Activated T-helper 17 cell treated with anti-CD3 and anti-CD28 coated beads, Interleukin-2, amount 50 U/mL, for 72 hours (primary cell): ENCODE measurements at regions not wholly inside any gene's neighbourhood (a gene's known extent, or its start where the extent isn't known, plus 50 kb on each side); places are given as distances from the start of the nearest gene placed in this dataset.
"Not testable (repeated sequence)": the region's sequence is repeated elsewhere in the genome, so short reads cannot be mapped to it uniquely, and the experiment has no call there.

Experiments
- ATAC-seq: fragments of 150-1000 bp; cut with Tn5 transposase; replicated peaks from 2 replicates; pipeline ENCODE4 v1.10.0; 2021; ENCODE audit warnings: mild to moderate bottlenecking, moderate library complexity
- H3K27ac Mint-ChIP-seq: one replicate; pipeline ENCODE4 v1.8.0; 2022; ENCODE audit warnings: mixed read lengths
- H3K27me3 Mint-ChIP-seq: one replicate; pipeline ENCODE4 v1.8.0; 2022; ENCODE audit warnings: mixed read lengths
- H3K36me3 Mint-ChIP-seq: one replicate; pipeline ENCODE4 v1.8.0; 2022; ENCODE audit warnings: low read depth, mild to moderate bottlenecking, mixed read lengths
- H3K4me1 Mint-ChIP-seq: one replicate; pipeline ENCODE4 v1.8.0; 2022; ENCODE audit warnings: mixed read lengths
- H3K4me3 Mint-ChIP-seq: one replicate; pipeline ENCODE4 v1.8.0; 2022; ENCODE audit warnings: mild to moderate bottlenecking, mixed read lengths
- H3K9me3 Mint-ChIP-seq: one replicate; pipeline ENCODE4 v1.8.0; 2022; ENCODE audit warnings: mixed read lengths

- Mint-ChIP-seq H3K9me3 (peaks cover 9% of the 10 kb centered on the region), H3K4me1 (no peaks in the 10 kb centered on the region), H3K27me3 (peaks cover 10% of the 10 kb centered on the region), H3K4me3 (no peak overlapping the region), H3K27ac (no peak overlapping the region), H3K36me3 (no peaks in the 10 kb centered on the region)
- ATAC-seq: no peak
Measured at GRCh38 chr14:37972941-37973887, 234.5 kb upstream of the SSTR1 start.

GRCh38 chr14:37974421-37974820, 233.3 kb upstream of the SSTR1 start:
- Mint-ChIP-seq H3K4me1 (no peaks in the 10 kb centered on the region), H3K27me3 (peaks cover 10% of the 10 kb centered on the region), H3K4me3 (no peak overlapping the region), H3K9me3 (peaks cover 9% of the 10 kb centered on the region), H3K36me3 (no peaks in the 10 kb centered on the region), H3K27ac (no peak overlapping the region)
- no peak for ATAC-seq

GRCh38 chr14:37977481-37977880, 230.2 kb upstream of the SSTR1 start:
- ATAC-seq: no peak
- no peak overlapping the region for H3K4me3 Mint-ChIP-seq
- H3K9me3 Mint-ChIP-seq: peaks cover 20% of the 10 kb centered on the region
- H3K27me3 Mint-ChIP-seq: peaks cover 10% of the 10 kb centered on the region
- H3K4me1 Mint-ChIP-seq: no peaks in the 10 kb centered on the region
- no peaks in the 10 kb centered on the region for H3K36me3 Mint-ChIP-seq
- no peak overlapping the region for H3K27ac Mint-ChIP-seq

GRCh38 chr14:37985826-37986470, 221.8 kb upstream of the SSTR1 start:
- Mint-ChIP-seq H3K4me1 (no peaks in the 10 kb centered on the region), H3K27ac (no peak overlapping the region), H3K9me3 (peaks cover 11% of the 10 kb centered on the region), H3K27me3 (no peaks in the 10 kb centered on the region), H3K4me3 (no peak overlapping the region), H3K36me3 (no peaks in the 10 kb centered on the region)
- no peak for ATAC-seq

- no peak for ATAC-seq
- H3K4me3 Mint-ChIP-seq: no peak overlapping the region
- no peaks in the 10 kb centered on the region for H3K36me3 Mint-ChIP-seq
- no peak overlapping the region for H3K27ac Mint-ChIP-seq
- H3K4me1 Mint-ChIP-seq: no peaks in the 10 kb centered on the region
- no peaks in the 10 kb centered on the region for H3K27me3 Mint-ChIP-seq
- H3K9me3 Mint-ChIP-seq: no peaks in the 10 kb centered on the region
Measured at GRCh38 chr14:37988472-37988871, 219.2 kb upstream of the SSTR1 start.

DNA sequence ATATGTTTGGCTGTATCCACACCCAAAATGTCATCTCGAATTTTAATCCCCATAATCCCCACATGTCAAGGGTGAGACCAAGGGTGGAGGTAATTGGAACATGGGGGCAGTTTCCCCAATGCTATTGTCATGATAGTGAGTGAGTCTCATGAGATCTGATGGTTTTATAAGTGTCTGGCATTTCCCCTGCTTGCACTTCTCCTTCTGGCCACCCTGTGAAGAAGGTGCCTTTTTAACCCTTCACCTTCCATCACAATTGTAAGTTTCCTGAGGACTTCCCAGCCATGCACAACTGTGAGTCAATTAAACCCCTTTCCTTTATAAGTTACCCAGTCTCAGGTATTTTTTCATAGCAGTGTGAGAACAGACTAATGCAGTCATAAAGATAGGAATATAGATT, 216.7 kb upstream of the SSTR1 start:
- ATAC-seq: no peak
- Mint-ChIP-seq H3K27ac (no peak overlapping the region), H3K4me3 (no peak overlapping the region), H3K4me1 (no peaks in the 10 kb centered on the region), H3K36me3 (no peaks in the 10 kb centered on the region), H3K9me3 (peaks cover 3% of the 10 kb centered on the region), H3K27me3 (no peaks in the 10 kb centered on the region)

DNA sequence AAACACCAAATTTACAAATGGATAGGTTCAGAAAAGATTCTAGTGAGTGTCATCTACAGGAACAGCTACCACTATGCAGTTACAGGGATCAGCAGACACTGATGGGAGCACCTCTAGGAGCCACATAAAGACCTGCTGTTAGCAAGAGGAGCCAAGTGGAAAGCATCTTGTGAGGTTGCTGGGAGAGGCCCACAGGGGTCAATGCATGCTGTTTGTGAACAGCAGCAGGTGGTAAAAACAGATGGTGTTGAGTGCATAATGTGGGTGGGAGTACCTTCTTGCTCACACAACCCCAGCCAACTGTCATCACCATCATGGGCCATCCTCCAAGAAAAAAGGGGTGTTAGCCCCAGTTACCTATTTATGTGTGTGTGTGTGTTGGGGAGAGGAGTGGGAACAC, 215.2 kb upstream of the SSTR1 start:
- Mint-ChIP-seq H3K9me3 (peaks cover 3% of the 10 kb centered on the region), H3K4me1 (no peaks in the 10 kb centered on the region), H3K27ac (no peak overlapping the region), H3K4me3 (no peak overlapping the region), H3K36me3 (no peaks in the 10 kb centered on the region), H3K27me3 (no peaks in the 10 kb centered on the region)
- ATAC-seq: no peak

DNA sequence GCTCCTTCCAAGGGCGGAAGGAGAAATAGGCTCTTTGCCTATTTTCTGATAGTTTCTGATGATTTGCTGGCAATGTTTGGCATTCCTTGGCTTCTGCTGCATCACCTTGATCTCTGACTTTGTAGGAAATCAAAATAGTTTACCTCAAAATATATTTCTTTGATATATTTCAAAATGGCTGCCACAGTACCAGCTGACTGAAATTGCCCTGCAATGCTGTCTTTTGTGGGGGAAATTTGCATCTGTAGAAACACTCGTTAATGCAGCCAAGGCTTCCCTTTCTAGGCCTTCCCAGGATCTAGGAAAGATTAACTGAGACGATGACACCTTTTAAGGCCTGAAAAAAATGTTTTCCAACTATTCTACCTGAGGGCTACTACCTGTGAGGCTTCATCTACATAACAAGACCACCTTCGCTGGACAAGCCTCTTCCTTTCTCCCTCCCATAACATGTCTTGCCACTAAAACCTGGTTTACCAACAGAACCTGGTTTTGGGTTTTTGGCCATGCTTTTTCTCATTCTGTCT, 212.8 kb upstream of the SSTR1 start:
- H3K4me1 Mint-ChIP-seq: no peaks in the 10 kb centered on the region
- no peaks in the 10 kb centered on the region for H3K27me3 Mint-ChIP-seq
- no peak for ATAC-seq
- H3K36me3 Mint-ChIP-seq: no peaks in the 10 kb centered on the region
- no peak overlapping the region for H3K4me3 Mint-ChIP-seq
- H3K9me3 Mint-ChIP-seq: peaks cover 3% of the 10 kb centered on the region
- no peak overlapping the region for H3K27ac Mint-ChIP-seq

DNA sequence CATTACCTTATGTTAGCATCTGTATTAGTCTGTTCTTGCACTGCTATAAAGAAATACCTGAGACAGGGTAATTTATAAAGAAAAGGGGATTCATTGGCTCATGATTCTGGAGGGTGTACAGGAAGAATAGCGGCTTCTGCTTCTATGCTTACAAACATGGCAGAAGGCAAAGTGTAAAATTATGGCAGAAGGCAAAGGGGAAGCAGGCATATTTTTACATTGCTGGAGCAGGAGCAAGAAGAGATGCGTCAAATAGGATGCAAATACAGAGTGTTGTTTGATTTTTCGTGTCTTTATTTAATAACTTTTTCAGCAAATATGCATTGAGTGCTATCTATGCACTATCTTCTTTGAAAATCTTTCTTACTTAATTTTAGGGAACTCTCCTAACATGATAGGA, 210.7 kb upstream of the SSTR1 start:
- H3K4me1 Mint-ChIP-seq: no peaks in the 10 kb centered on the region
- ATAC-seq: no peak
- no peak overlapping the region for H3K4me3 Mint-ChIP-seq
- H3K27me3 Mint-ChIP-seq: no peaks in the 10 kb centered on the region
- H3K9me3 Mint-ChIP-seq: peaks cover 3% of the 10 kb centered on the region
- no peaks in the 10 kb centered on the region for H3K36me3 Mint-ChIP-seq
- no peak overlapping the region for H3K27ac Mint-ChIP-seq

DNA sequence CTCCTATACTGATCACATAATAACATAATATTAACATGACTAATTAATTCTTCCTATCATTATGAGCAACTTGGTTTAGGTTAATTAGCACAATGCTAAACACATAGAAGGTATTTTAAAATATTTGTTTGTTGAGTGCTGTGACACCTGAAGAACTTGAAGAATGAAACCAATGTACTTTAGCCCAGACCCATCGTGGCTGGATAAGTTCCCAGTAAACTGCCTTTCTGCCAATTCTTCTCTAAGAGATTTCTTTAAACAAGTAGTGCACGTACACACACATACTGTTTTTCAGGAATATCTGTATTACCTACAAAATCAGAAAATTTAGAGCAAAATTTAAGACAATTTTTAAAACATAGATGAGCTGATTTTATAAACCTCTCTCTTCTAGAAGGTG, 207.4 kb upstream of the SSTR1 start:
- Mint-ChIP-seq H3K36me3 (no peaks in the 10 kb centered on the region), H3K4me1 (no peaks in the 10 kb centered on the region), H3K9me3 (no peaks in the 10 kb centered on the region), H3K27me3 (no peaks in the 10 kb centered on the region), H3K4me3 (no peak overlapping the region), H3K27ac (no peak overlapping the region)
- no peak for ATAC-seq

DNA sequence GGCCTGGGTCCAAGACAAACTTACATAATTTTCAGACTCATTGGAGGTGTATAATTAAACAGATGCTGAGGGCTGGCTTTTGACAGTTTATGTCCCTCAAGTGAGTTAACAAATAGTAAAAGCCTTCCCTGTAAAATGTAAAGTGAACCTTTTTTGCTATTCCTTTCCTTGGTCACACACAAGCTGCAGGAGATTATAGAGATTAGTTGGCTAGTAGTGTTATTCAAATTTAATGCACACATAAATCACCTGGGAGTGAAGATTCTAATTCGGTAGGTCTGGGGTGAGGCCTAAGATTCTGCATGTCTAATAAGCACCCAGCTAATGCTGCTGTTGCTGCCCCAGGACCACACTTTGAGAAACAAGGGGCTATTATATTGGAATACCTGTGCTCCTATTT, 206.2 kb upstream of the SSTR1 start:
- no peaks in the 10 kb centered on the region for H3K27me3 Mint-ChIP-seq
- no peak overlapping the region for H3K4me3 Mint-ChIP-seq
- no peak for ATAC-seq
- H3K27ac Mint-ChIP-seq: no peak overlapping the region
- H3K9me3 Mint-ChIP-seq: no peaks in the 10 kb centered on the region
- H3K36me3 Mint-ChIP-seq: no peaks in the 10 kb centered on the region
- H3K4me1 Mint-ChIP-seq: no peaks in the 10 kb centered on the region

DNA sequence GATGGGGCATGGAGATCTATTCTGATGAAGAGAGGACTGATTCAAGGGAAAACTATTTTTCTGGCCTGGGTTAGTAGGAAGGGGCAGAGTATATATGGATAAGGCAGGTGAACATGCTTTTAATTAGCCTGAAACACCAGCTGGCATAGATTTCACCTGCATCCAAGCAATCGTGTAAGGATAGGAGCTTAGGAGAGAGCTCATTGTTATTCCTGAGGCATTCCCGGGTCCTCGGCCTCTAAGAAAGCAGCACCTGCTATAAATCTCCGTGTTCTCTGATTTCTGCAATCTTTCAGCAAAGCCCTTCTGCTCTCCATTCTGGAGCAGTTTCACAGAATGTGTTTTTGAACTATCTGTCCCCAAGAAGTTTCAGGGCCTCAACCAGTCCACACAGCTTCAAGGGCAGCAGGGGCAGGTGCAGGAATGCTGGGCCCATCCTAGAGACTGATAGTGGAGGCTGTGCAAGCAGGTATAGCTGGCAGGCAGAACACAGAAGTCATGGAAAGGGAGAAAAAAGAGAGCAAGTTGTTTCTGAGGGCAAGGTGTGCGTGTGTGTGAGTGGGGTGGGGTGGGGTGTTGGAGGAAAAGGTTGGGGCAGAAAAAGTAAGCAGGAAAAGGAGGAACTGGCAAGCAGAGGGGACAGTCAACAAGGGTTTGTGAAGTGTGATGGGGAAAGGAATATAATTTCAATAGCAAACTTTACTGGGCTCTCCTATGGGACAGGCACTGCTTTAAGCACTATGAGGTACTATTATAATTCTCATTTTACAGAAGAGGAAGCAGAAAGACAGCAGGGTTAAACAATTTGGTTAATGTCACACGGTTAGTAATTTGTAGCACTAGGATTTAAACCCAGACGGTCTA, 203.7 kb upstream of the SSTR1 start:
- Mint-ChIP-seq H3K9me3 (no peaks in the 10 kb centered on the region), H3K27ac (no peak overlapping the region), H3K4me1 (no peaks in the 10 kb centered on the region), H3K4me3 (no peak overlapping the region), H3K27me3 (no peaks in the 10 kb centered on the region), H3K36me3 (no peaks in the 10 kb centered on the region)
- no peak for ATAC-seq

DNA sequence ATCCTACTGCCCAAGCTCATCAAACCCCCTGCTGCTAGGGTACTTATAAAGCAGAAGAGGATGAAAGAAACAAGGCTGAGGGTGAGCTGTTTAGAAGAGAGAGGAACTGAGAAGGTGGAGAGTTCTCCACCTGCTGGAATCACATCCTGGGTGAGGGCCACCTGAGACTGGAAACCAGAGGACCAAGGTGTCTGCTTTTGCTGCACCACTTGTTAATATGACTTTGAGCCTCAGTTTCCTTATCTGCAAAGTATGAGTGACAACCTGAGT, 203.2 kb upstream of the SSTR1 start:
- Mint-ChIP-seq H3K36me3 (no peaks in the 10 kb centered on the region), H3K4me3 (no peak overlapping the region), H3K27ac (no peak overlapping the region), H3K4me1 (no peaks in the 10 kb centered on the region), H3K27me3 (no peaks in the 10 kb centered on the region), H3K9me3 (no peaks in the 10 kb centered on the region)
- no peak for ATAC-seq

DNA sequence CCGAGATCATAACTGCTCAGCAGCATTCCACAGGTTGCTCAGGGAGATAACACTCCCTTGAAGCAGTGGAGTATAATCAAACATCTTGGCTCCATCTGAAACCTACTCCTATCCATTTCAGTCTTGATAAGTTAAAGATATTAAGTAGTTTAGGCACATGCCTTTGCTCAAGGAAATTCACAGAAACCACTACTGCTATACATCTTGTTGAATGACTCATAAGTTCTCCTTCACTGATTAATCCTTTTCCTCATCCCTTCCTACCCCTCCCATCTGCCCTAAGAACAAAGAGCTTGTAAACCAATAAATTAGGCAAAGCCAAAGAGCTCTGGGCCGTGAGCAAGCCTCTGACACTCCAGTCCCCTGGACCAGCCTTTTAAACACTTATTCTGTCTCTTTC, 196.5 kb upstream of the SSTR1 start:
- H3K36me3 Mint-ChIP-seq, ATAC-seq, H3K4me1 Mint-ChIP-seq, H3K4me3 Mint-ChIP-seq, H3K27ac Mint-ChIP-seq, H3K27me3 Mint-ChIP-seq: not testable (repeated sequence)
- H3K9me3 Mint-ChIP-seq: peaks cover 25% of the 10 kb centered on the region
